ENCODE measurements at regions not wholly inside any gene's neighbourhood (a gene's known extent, or its start where the extent isn't known, plus 50 kb on each side); places are given as distances from the start of the nearest gene placed in this dataset.
A peak's percentile ranks its signal among the peaks of the same experiment; 100 is the strongest.

GRCh38 chr10:30769361-30769760 lies 139.8 kb upstream of the LYZL2 start:
- Histone ChIP-seq H3K4me3 (no peak overlapping the region), H3K27ac (no peak overlapping the region), H3K9me3 (peaks cover 0 to 10% of the 10 kb centered on the region in 2 donors), H3K36me3 (no peaks in the 10 kb centered on the region), H3K4me1 (no peaks in the 10 kb centered on the region), H3K27me3 (no peaks in the 10 kb centered on the region)
- intact Hi-C loops (cut with DNase I; ENCODE audit: low total_unique reads) = no loop called here
- DNase-seq = no peak
- TF ChIP-seq CTCF (IDR thresholded peaks at IDR 0.05) (no peak), POLR2A (IDR thresholded peaks at IDR 0.05) (no peak)

- Histone ChIP-seq H3K4me1 (no peaks in the 10 kb centered on the region), H3K27me3 (no peaks in the 10 kb centered on the region), H3K9me3 (peaks cover 0 to 3% of the 10 kb centered on the region in 2 donors), H3K27ac (peak overlapping the region; percentile 51 to 75), H3K4me3 (no peak overlapping the region), H3K36me3 (no peaks in the 10 kb centered on the region)
- TF ChIP-seq POLR2A (IDR thresholded peaks at IDR 0.05) = no peak
- TF ChIP-seq CTCF (IDR thresholded peaks at IDR 0.05) = no peak
- intact Hi-C loops (cut with DNase I; ENCODE audit: low total_unique reads) = no loop called here
- DNase-seq = no peak
Observed at GRCh38 chr10:30765616-30766015, 136.1 kb upstream of the LYZL2 start.

- no peak overlapping the region for H3K4me3 ChIP-seq
- no peak for DNase-seq
- H3K4me1 ChIP-seq = no peaks in the 10 kb centered on the region
- H3K36me3 ChIP-seq = no peaks in the 10 kb centered on the region
- H3K27ac ChIP-seq = peak overlapping the region; percentile 57 to 75
- no peaks in the 10 kb centered on the region for H3K27me3 ChIP-seq
- no peaks in the 10 kb centered on the region for H3K9me3 ChIP-seq
- TF ChIP-seq CTCF (IDR thresholded peaks at IDR 0.05) = no peak
- TF ChIP-seq POLR2A (IDR thresholded peaks at IDR 0.05) = no peak
- intact Hi-C loops (cut with DNase I; ENCODE audit: low total_unique reads) = no loop called here
Observed at GRCh38 chr10:30765022-30765615, 135.6 kb upstream of the LYZL2 start.

DNA sequence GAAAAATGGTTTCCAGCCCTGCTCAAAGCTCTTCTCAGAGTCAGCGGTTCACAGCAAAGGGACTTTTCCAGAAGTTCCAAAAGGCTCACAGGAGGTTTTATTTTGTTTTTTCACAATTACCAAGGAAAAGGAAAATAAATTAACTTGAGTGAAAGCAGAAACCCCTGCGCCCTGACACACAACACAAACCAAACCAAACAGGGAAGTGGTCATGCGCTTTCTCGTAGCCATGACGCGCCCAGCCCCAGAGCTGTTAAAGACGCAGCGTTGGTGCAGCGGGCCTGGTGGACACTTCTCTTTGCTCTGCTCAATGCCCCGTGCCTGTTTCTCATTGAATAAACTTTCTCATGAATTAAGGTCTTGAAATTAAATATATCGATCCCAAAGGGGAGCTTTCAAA lies 134.4 kb upstream of the LYZL2 start:
- H3K27ac ChIP-seq = peak overlapping the region; percentile 57 to 75
- no peaks in the 10 kb centered on the region for H3K36me3 ChIP-seq
- TF ChIP-seq CTCF (IDR thresholded peaks at IDR 0.05) = no peak
- no peak for TF ChIP-seq POLR2A (IDR thresholded peaks at IDR 0.05)
- no peaks in the 10 kb centered on the region for H3K9me3 ChIP-seq
- DNase-seq = peak; percentile 49 to 67
- intact Hi-C loops (cut with DNase I; ENCODE audit: low total_unique reads) = no loop called here
- no peaks in the 10 kb centered on the region for H3K27me3 ChIP-seq
- no peak overlapping the region for H3K4me3 ChIP-seq
- H3K4me1 ChIP-seq = no peaks in the 10 kb centered on the region

DNA sequence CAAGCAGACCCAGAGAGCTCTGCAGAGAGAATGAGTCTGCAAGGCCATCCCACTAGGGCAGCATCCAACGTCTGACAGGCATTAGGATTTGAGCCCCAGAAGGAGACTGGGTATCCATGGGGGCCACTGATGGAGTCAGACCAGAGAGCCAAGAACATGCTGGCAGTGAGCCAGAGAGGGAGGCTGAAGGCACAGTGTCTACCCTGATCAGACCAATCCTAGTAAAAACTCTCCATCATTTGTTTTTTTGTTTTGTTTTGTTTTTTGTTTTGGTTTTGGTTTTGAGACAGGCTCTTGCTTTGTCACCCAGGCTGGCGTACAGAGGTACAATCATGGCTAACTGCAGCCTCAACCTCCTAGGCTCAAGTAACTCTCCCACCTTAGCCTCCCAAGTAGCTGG lies 133.1 kb upstream of the LYZL2 start:
- Histone ChIP-seq H3K9me3 (no peaks in the 10 kb centered on the region), H3K4me1 (no peaks in the 10 kb centered on the region), H3K4me3 (no peak overlapping the region), H3K27me3 (no peaks in the 10 kb centered on the region), H3K27ac (peak overlapping the region in 1 of 2 donors; percentile 27), H3K36me3 (no peaks in the 10 kb centered on the region)
- DNase-seq = no peak
- intact Hi-C loops (cut with DNase I; ENCODE audit: low total_unique reads) = no loop called here
- no peak for TF ChIP-seq POLR2A (IDR thresholded peaks at IDR 0.05)
- TF ChIP-seq CTCF (IDR thresholded peaks at IDR 0.05) = no peak

Data from uterus (tissue), 3 donors.